T47D (cell line): ENCODE measurements at regions not wholly inside any gene's neighbourhood (a gene's known extent, or its start where the extent isn't known, plus 50 kb on each side); places are given as distances from the start of the nearest gene placed in this dataset.

Experiments used
- DNase-seq, 2 experiments: peaks; one replicate each; pipeline versions ENCODE4 v3.0.0 to v3.0.0-alpha.2; 2011 to 2012; ENCODE audit warnings: low read depth in 1 of 2, low spot score in 1 of 2
- JUND ChIP-seq: IDR thresholded peaks from 2 replicates; pipeline ENCODE4 v1.6.1; 2012; ENCODE audit warnings: low read depth
- in situ Hi-C: cut with HindIII; loops from 2 replicates; pipeline ENCODE4 v1.10.0; 2016; ENCODE audit warnings: low sequenced_read_pairs, low pct_unique_long_range_greater_than_20kb

GRCh38 chr16:62644030-62644812 lies 608.0 kb upstream of the CDH8 start:
- in situ Hi-C loops: no loop called here
- no peak for TF ChIP-seq JUND
- DNase-seq: no peak

GRCh38 chr16:62642677-62643076 lies 606.4 kb upstream of the CDH8 start:
- TF ChIP-seq JUND: no peak
- in situ Hi-C loops: no loop called here
- no peak for DNase-seq

DNA sequence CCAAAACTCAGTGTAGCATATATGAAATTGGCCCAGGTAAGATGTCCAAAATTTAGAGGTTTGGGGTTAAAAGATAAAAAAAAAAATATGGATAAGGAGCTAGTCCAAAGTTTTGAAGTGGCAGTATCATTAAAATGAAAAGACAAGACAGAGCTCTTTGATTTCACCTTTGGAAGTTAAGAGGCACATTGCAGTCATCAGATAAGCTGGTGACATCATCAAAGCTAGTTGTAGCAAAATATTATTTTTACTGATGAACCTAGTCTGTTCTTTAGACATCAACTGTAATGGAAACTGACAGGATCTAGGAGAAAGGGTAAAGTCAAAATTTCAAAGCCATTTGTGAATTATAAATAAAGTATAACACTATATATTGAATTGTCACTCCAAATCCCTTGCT lies 603.7 kb upstream of the CDH8 start:
- no peak for DNase-seq
- no peak for TF ChIP-seq JUND
- in situ Hi-C loops: no loop called here

- in situ Hi-C loops: no loop called here
These were observed 603.0 kb upstream of the CDH8 start for GRCh38 chr16:62638964-62639870.

GRCh38 chr16:62638324-62638911 lies 602.2 kb upstream of the CDH8 start:
- in situ Hi-C loops: no loop called here
- DNase-seq: no peak
- no peak for TF ChIP-seq JUND

More at GRCh38 chr16:62638964-62639870, 603.0 kb upstream of the CDH8 start:
- DNase-seq: no peak
- TF ChIP-seq JUND: no peak

GRCh38 chr16:62625326-62625725 lies 589.1 kb upstream of the CDH8 start:
- in situ Hi-C loops: no loop called here
- TF ChIP-seq JUND: no peak
- DNase-seq: no peak

- in situ Hi-C loops: no loop called here
- TF ChIP-seq JUND: no peak
- no peak for DNase-seq
These were observed 584.0 kb upstream of the CDH8 start for GRCh38 chr16:62620275-62620674.

DNA sequence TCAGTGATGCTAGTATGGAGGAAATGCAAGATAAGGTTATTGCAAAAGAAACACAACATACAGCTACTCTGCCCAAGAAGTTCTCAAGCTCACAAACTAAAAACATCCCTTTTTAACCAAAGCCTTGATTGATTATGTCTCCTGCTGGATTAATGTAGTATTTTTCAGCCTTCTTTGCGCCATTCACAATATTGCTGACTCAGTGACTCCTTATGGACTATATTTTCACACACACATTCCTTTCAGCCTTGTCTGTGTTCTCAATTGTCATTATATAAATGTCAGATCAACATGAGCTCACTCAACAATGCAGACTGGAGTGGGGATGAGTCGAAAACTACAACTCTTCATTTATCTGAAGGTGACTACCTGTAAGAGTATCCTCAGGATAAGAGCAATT lies 579.3 kb upstream of the CDH8 start:
- no peak for DNase-seq
- in situ Hi-C loops: no loop called here
- no peak for TF ChIP-seq JUND

- in situ Hi-C loops: no loop called here
- DNase-seq: no peak
- TF ChIP-seq JUND: no peak
These were observed 574.1 kb upstream of the CDH8 start for GRCh38 chr16:62610291-62610690.

GRCh38 chr16:62602790-62603189 lies 566.6 kb upstream of the CDH8 start:
- DNase-seq: no peak
- in situ Hi-C loops: no loop called here
- TF ChIP-seq JUND: no peak

GRCh38 chr16:62597875-62598274 lies 561.6 kb upstream of the CDH8 start:
- TF ChIP-seq JUND: no peak
- in situ Hi-C loops: no loop called here
- no peak for DNase-seq

DNA sequence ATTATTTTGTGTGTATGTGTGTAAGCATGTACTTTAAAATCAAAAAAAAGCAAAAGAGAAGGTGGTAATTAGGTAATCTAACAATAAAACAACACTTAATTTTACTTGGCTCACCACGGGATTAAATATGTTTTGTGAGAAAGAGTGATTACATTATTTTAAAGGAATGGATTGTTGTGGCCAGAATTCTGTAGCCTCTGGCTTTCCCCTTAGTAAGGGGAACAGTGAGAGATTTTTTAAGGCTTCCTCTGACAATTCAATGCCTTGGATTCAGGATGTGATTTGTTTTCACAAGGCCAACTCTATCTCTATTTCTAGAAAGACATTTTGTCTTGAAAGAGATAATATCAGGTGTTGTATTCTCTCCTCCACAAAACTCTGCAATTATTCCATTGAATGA lies 560.3 kb upstream of the CDH8 start:
- no peak for TF ChIP-seq JUND
- in situ Hi-C loops: no loop called here
- no peak for DNase-seq

GRCh38 chr16:62596125-62596524 lies 559.9 kb upstream of the CDH8 start:
- no peak for DNase-seq
- TF ChIP-seq JUND: no peak
- in situ Hi-C loops: no loop called here
